NCI-H526 treated with DMSO at 0.1 percent for 48 hours (cell line): ENCODE measurements at regions not wholly inside any gene's neighbourhood (a gene's known extent, or its start where the extent isn't known, plus 50 kb on each side); places are given as distances from the start of the nearest gene placed in this dataset.

Experiments
- DNase-seq: peaks from one replicate; lab custom pipeline; 2025; lab: John Stamatoyannopoulos, UW

DNA sequence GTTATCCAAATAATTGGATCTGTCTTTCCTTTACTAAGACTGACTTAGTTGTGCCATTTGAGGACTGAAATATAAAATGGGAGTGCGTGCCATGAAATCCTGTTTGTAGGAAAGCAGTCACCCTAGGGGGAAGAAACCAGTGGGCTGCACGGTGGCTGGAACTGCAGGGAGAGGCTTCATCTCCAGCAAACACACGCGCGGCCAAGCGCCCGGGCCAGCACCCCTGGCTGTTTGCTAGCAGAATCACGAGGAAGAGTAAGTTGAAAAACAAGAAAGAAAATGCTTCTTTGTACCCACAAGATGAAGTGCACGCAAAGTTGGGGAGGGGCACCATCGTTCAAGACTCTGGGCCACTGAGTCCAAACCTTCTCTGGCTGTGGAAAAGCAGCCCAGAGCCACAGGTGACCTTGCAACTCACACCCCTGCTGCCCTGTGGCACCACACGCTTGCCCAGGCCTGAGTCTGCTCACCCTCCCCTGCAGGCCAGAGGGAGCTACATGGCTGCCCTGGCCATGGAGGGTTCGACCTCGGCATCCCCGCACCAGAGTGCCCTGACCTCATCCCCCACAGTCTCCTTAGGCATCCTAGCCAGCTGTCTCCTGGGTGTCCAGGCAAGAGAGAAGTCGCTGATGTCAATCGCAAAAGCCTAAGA is 55.2 kb downstream of the IRX2 start:
- DNase-seq: no peak

GRCh38 chr5:2695200-2695891 is 56.1 kb downstream of the IRX2 start:
- DNase-seq: no peak

GRCh38 chr5:2691530-2691929 is 59.9 kb downstream of the IRX2 start:
- no peak for DNase-seq

DNA sequence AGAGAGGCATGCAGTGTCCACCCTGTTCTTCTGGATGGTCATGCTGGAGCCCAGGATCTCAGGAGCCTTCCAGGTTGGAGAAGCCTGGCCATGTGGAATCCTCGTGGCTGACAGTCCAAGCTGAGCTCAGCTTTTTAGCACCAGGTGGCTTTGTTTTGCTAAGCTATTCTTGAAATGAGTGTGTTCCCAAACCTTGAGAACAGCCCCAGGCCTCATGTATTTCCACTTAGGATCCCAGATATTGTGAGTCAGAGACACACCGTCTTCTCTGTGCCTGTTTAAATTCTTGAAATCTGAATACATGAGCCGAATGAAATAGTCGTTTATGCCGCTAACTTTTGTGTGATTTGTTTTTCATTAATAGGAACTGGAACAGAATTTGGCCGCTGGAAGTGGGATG is 61.2 kb downstream of the IRX2 start:
- no peak for DNase-seq

- no peak for DNase-seq
These were observed 62.9 kb downstream of the IRX2 start for GRCh38 chr5:2688586-2688985.

GRCh38 chr5:2687746-2688145 is 63.7 kb downstream of the IRX2 start:
- DNase-seq: no peak

- DNase-seq: no peak
These were observed 65.0 kb downstream of the IRX2 start for GRCh38 chr5:2686321-2687124.

GRCh38 chr5:2685651-2686272 is 65.7 kb downstream of the IRX2 start:
- DNase-seq: no peak

- no peak for DNase-seq
These were observed 66.9 kb downstream of the IRX2 start for GRCh38 chr5:2684606-2685005.

- DNase-seq: no peak
These were observed 67.8 kb downstream of the IRX2 start for GRCh38 chr5:2683720-2684119.

GRCh38 chr5:2681476-2681875 is 70.0 kb downstream of the IRX2 start:
- DNase-seq: no peak

- DNase-seq: no peak
These were observed 70.5 kb downstream of the IRX2 start for GRCh38 chr5:2680979-2681378.

DNA sequence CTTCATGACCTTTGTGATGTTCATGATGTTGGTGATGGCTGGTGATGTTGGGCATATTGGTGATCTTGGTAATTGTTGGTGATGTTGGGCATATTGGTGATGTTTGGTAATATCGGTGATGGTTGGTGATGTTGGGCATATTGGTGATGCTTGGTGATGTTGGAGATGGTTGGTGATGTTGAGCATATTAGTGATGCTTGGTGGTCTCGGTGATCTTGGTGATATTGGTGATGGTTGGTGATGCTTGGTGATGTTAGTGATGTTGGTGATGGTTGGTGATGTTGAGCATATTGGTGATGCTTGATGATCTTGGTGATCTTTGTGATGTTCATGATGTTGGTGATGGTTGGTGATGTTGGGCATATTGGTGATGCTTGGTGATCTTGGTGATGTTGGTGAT is 73.8 kb downstream of the IRX2 start:
- no peak for DNase-seq

DNA sequence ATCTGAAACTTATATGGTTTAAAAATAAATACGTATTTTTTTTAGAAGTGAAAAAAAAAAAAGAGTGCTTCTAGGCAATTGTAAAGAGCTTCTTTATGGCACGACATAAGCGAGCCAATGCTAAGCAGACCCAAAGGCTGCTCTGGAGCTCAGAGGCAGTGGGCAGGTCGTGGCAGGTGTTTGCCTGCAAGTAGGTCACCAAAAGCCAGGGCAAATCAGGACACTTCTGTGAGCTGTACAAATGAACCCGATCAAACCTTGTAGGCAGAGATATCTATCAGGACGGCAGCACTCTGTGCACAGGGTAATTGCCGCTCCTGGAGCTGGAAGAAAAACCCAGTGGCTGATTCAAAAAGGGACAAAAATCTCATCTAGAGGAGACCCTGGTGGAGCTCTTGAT is 75.9 kb downstream of the IRX2 start:
- no peak for DNase-seq

- no peak for DNase-seq
These were observed 77.0 kb downstream of the IRX2 start for GRCh38 chr5:2674456-2674855.

- no peak for DNase-seq
These were observed 80.5 kb downstream of the IRX2 start for GRCh38 chr5:2670940-2671339.

- no peak for DNase-seq
These were observed 81.6 kb downstream of the IRX2 start for GRCh38 chr5:2669913-2670312.

- DNase-seq: no peak
These were observed 82.2 kb downstream of the IRX2 start for GRCh38 chr5:2669259-2669658.

DNA sequence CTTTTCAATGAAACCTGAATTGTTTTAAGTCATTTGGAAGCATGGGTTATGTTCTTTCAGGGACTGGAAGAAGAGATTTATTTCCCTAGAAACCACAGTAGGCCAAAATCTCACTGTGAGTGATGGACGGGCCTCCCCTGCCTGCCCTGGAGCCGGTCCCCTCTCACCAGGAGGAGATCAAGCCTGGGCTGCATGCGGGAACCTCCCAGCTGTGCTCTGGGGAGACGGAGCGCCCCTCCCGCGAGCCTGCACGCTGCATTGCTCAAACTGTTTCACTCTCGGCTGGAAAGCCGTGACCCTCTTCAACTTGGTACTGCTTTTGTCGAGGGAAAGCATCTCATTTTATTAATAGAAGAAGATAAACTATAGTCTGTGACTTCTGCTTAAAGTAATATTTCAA is 85.4 kb downstream of the IRX2 start:
- no peak for DNase-seq

DNA sequence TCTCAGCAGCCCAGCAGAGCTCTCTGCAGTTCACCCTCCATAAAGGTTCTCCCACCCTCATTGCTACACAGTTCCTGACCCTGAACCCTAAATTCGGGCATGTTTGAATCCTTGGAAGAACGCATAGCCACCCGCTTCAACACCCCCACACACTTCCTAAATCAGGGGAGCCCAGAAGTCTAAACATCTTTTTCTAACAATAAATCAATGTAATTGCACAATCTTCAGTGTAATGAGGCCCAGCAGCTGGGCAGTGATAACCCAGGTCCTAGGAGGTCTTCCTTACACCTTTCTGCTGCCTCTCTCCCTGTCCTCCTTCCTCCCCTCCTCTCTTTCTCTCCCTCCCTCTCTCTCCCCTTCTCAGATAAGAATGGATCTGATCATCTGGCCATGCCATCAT is 88.0 kb downstream of the IRX2 start:
- no peak for DNase-seq

GRCh38 chr5:2660315-2660714 is 91.2 kb downstream of the IRX2 start:
- no peak for DNase-seq

GRCh38 chr5:2658881-2659470 is 92.5 kb downstream of the IRX2 start:
- DNase-seq: no peak
